Panc1 (cell line): ENCODE measurements at regions not wholly inside any gene's neighbourhood (a gene's known extent, or its start where the extent isn't known, plus 50 kb on each side); places are given as distances from the start of the nearest gene placed in this dataset.

Experiments used
- ATAC-seq: fragments of 200-7000 bp; cut with Tn5 transposase; 2 replicates; pipeline ENCODE4 v1.9.1; 2020; ENCODE audit warnings: mild to moderate bottlenecking, moderate library complexity
- BruUV-seq: library from RNA; stranded (reverse); fragments of 400-500 nt; replicated peaks from 2 replicates; lab custom pipeline; 2021; lab: Mats Ljungman, UMichigan
- CTCF ChIA-PET: fragments of 300-600 bp; sonication (Branson Sonifier 250); formaldehyde crosslinking; loops from one replicate; lab custom pipeline; 2022; ENCODE audit warnings: antibody characterized with exemption; lab: Charles Lee
- POLR2A ChIA-PET: fragments of 300-600 bp; sonication (Branson Sonifier 250); formaldehyde crosslinking; loops from one replicate; lab custom pipeline; 2022; ENCODE audit warnings: antibody characterized with exemption; lab: Charles Lee
- DNase-seq: peaks from one replicate; pipeline ENCODE4 v3.0.0-alpha.2; 2010; ENCODE audit warnings: low read depth, low spot score
- H3K27ac ChIP-seq: 2 replicates; pipeline ENCODE4 v1.5.1; 2011; ENCODE audit warnings: mild to moderate bottlenecking, low read length, inconsistent platforms
- H3K27me3 ChIP-seq: fragments of 200-500 bp; sonication (Bioruptor generic); 2 replicates; pipeline ENCODE4 v1.6.0; 2014; ENCODE audit warnings: low read length, inconsistent platforms; ENCODE audit not compliant: control insufficient read depth, insufficient read depth
- H3K36me3 ChIP-seq: fragments of 200-500 bp; sonication (Bioruptor generic); 2 replicates; pipeline ENCODE4 v1.5.1; 2014; ENCODE audit warnings: inconsistent platforms, mild to moderate bottlenecking, low read length, moderate library complexity; ENCODE audit not compliant: control insufficient read depth, insufficient read depth
- H3K4me1 ChIP-seq: 2 replicates; pipeline ENCODE4 v1.5.1; 2011; ENCODE audit warnings: inconsistent platforms, mild to moderate bottlenecking, low read length, moderate library complexity; ENCODE audit not compliant: control insufficient read depth, insufficient read depth
- H3K4me3 ChIP-seq, 2 experiments: 2 replicates each; pipeline ENCODE4 v1.5.1; 2011 to 2012; ENCODE audit warnings: low read depth in 2 of 2, low read length in 2 of 2, mild to moderate bottlenecking in 2 of 2, inconsistent platforms in 1 of 2, moderate library complexity in 1 of 2
- H3K9me3 ChIP-seq: fragments of 200-500 bp; sonication (Bioruptor generic); 2 replicates; pipeline ENCODE4 v1.5.1; 2014; ENCODE audit warnings: low read depth, mild to moderate bottlenecking, inconsistent platforms, low read length, moderate library complexity; ENCODE audit not compliant: control insufficient read depth, insufficient read depth
- CTCF ChIP-seq: fragments of 450-650 bp; IDR thresholded peaks from 2 replicates; pipeline ENCODE4 v1.5.1; 2017; ENCODE audit warnings: mild to moderate bottlenecking
- POLR2AphosphoS5 ChIP-seq: IDR thresholded peaks from 2 replicates; pipeline ENCODE4 v1.6.1; 2012; ENCODE audit warnings: mild to moderate bottlenecking, low read depth, low read length, moderate library complexity
- REST ChIP-seq, 2 experiments: IDR thresholded peaks; 2 replicates each; pipeline ENCODE4 v1.6.1; 2011 to 2012; ENCODE audit warnings: low read depth in 2 of 2, control low read depth in 1 of 2, low read length in 1 of 2, mild to moderate bottlenecking in 1 of 2, moderate library complexity in 1 of 2; ENCODE audit not compliant: insufficient read depth in 1 of 2
- SIN3A ChIP-seq: IDR thresholded peaks from 2 replicates; pipeline ENCODE4 v1.6.1; 2012; ENCODE audit warnings: low read depth, mild to moderate bottlenecking, low read length, moderate library complexity, borderline replicate concordance; ENCODE audit not compliant: insufficient read depth
- TCF7L2 ChIP-seq: IDR thresholded peaks from 2 replicates; pipeline ENCODE4 v1.6.1; 2011; ENCODE audit warnings: mild to moderate bottlenecking, low read depth, low read length, inconsistent platforms
- in situ Hi-C: cut with HindIII; loops from 2 replicates; pipeline ENCODE4 v1.10.0; 2016; ENCODE audit warnings: low sequenced_read_pairs, low pct_unique_long_range_greater_than_20kb
- intact Hi-C: fragments of 100-400 bp; cut with micrococcal nuclease; formaldehyde crosslinking; loops from one replicate; pipeline ENCODE4 v1.10.0; 2022; ENCODE audit not compliant: unreplicated experiment

GRCh38 chr2:234333168-234334130 lies 163.4 kb downstream of the ARL4C start:
- Histone ChIP-seq H3K9me3 (no peaks in the 10 kb centered on the region), H3K27me3 (no peaks in the 10 kb centered on the region), H3K27ac (peak overlapping the region; percentile 67), H3K36me3 (no peaks in the 10 kb centered on the region), H3K4me1 (peaks cover 16% of the 10 kb centered on the region), H3K4me3 (no peak overlapping the region)
- intact Hi-C loops: no loop called here
- CTCF ChIA-PET: interaction anchor here (0.5 kb wide), 1 partner anchor 191 kb away, joined by 4 read pairs; no protein-coding TSS in a partner anchor
- POLR2A ChIA-PET: interaction anchor here (0.6 kb wide), 1 partner anchor 23 kb away, joined by 3 read pairs; no protein-coding TSS in a partner anchor
- in situ Hi-C loops: no loop called here
- DNase-seq (no peak), ATAC-seq (no peak)
- no peak for TF ChIP-seq CTCF
- no peak for TF ChIP-seq REST (IDR thresholded peaks at IDR 0.05; ENCODE audit: insufficient read depth in 1 of 2, low read depth in 2 of 2, low read length in 1 of 2)
- no peak for TF ChIP-seq SIN3A
- TF ChIP-seq TCF7L2: no peak
- TF ChIP-seq POLR2AphosphoS5: no peak
- no TSS peak for BruUV-seq

- Histone ChIP-seq H3K9me3 (no peaks in the 10 kb centered on the region), H3K4me1 (peaks cover 16% of the 10 kb centered on the region), H3K27ac (peak overlapping the region; percentile 67; the same call in 1 of the 2 replicates), H3K27me3 (no peaks in the 10 kb centered on the region), H3K36me3 (no peaks in the 10 kb centered on the region), H3K4me3 (no peak overlapping the region)
- in situ Hi-C loops: no loop called here
- CTCF ChIA-PET: no interaction called here
- ATAC-seq: no peak
- intact Hi-C loops: no loop called here
- TF ChIP-seq REST (IDR thresholded peaks at IDR 0.05; ENCODE audit: insufficient read depth in 1 of 2, low read depth in 2 of 2, low read length in 1 of 2) (no peak), CTCF (no peak), SIN3A (no peak), POLR2AphosphoS5 (no peak), TCF7L2 (no peak)
- no peak for DNase-seq
- BruUV-seq: no TSS peak
- POLR2A ChIA-PET: no interaction called here
Measured at GRCh38 chr2:234331966-234332365, 164.9 kb downstream of the ARL4C start.
